Keratinocyte (primary cell): ENCODE measurements at regions not wholly inside any gene's neighbourhood (a gene's known extent, or its start where the extent isn't known, plus 50 kb on each side); places are given as distances from the start of the nearest gene placed in this dataset.

Experiments
- DNase-seq: peaks from one replicate; pipeline ENCODE4 v3.0.0-alpha.2; 2011; ENCODE audit warnings: low read depth, missing footprints, low spot score
- FAIRE-seq: peaks from 2 replicates; lab custom pipeline; 2011; peaks lifted over from hg19 to GRCh38; lab: Jason Lieb, UNC
- H2AFZ ChIP-seq: 2 replicates; pipeline ENCODE4 v1.6.0; 2012; ENCODE audit warnings: low read length, control low read depth, inconsistent platforms; ENCODE audit not compliant: control insufficient read depth
- H3K27ac ChIP-seq: 2 replicates; pipeline ENCODE4 v1.5.1; 2011; ENCODE audit warnings: low read length; ENCODE audit not compliant: control insufficient read depth, insufficient read depth
- H3K27me3 ChIP-seq: 3 replicates; pipeline ENCODE4 v1.6.0; 2011; ENCODE audit warnings: low read length; ENCODE audit not compliant: control insufficient read depth, insufficient read depth; ENCODE audit errors: extremely low read depth
- H3K36me3 ChIP-seq, 2 experiments: 2 replicates in 1 of 2; 3 replicates in 1 of 2; pipeline ENCODE4 v1.5.1; 2011; ENCODE audit warnings: low read length in 2 of 2, mild to moderate bottlenecking in 1 of 2; ENCODE audit not compliant: control insufficient read depth in 2 of 2, insufficient read depth in 2 of 2; ENCODE audit errors: extremely low read depth in 1 of 2
- H3K4me1 ChIP-seq: 3 replicates; pipeline ENCODE4 v1.5.1; 2011; ENCODE audit warnings: low read length; ENCODE audit not compliant: control insufficient read depth, insufficient read depth; ENCODE audit errors: extremely low read depth
- H3K4me2 ChIP-seq: 3 replicates; pipeline ENCODE4 v1.6.0; 2011; ENCODE audit warnings: low read depth, low read length; ENCODE audit not compliant: control insufficient read depth, insufficient read depth; ENCODE audit errors: extremely low read depth
- H3K4me3 ChIP-seq, 3 experiments: fragments of 200-600 bp in 1 of 3; sonication (generic) in 1 of 3; 2 replicates in 2 of 3; 3 replicates in 1 of 3; pipeline ENCODE4 v1.5.1; 2011 to 2016; ENCODE audit warnings: low read length in 3 of 3, mild to moderate bottlenecking in 3 of 3, control low read depth in 2 of 3, inconsistent platforms in 1 of 3, low read depth in 1 of 3, mixed read lengths in 1 of 3, mixed run types in 1 of 3, moderate library complexity in 1 of 3; ENCODE audit not compliant: control insufficient read depth in 2 of 3, insufficient read depth in 2 of 3; ENCODE audit errors: extremely low read depth in 1 of 3
- H3K79me2 ChIP-seq: 2 replicates; pipeline ENCODE4 v1.6.0; 2012; ENCODE audit warnings: low read length; ENCODE audit not compliant: control insufficient read depth, insufficient read depth
- H3K9ac ChIP-seq: 3 replicates; pipeline ENCODE4 v1.6.0; 2011; ENCODE audit warnings: low read length; ENCODE audit not compliant: control insufficient read depth, insufficient read depth; ENCODE audit errors: extremely low read depth
- H3K9me1 ChIP-seq: 3 replicates; pipeline ENCODE4 v1.6.0; 2011; ENCODE audit warnings: low read length; ENCODE audit not compliant: control insufficient read depth, insufficient read depth; ENCODE audit errors: extremely low read depth
- H3K9me3 ChIP-seq: 2 replicates; pipeline ENCODE4 v1.5.1; 2012; ENCODE audit warnings: low read depth, low read length; ENCODE audit not compliant: control insufficient read depth
- H4K20me1 ChIP-seq: 3 replicates; pipeline ENCODE4 v1.6.0; 2011; ENCODE audit warnings: low read length; ENCODE audit not compliant: control insufficient read depth, insufficient read depth; ENCODE audit errors: extremely low read depth
- EZH2 ChIP-seq: IDR thresholded peaks from one replicate; pipeline ENCODE4 v1.6.1; 2012; ENCODE audit warnings: inconsistent platforms, mild to moderate bottlenecking, low read length, moderate library complexity
- dilution Hi-C: fragments of 300-500 bp; cut with MboI; formaldehyde crosslinking; loops from one replicate; pipeline ENCODE4 v1.7.0; 2020; ENCODE audit warnings: low sequenced_read_pairs; ENCODE audit not compliant: extremely low pct_ligation_motif_present
- TF ChIP-seq, protein P1 (sequence below), 3 experiments: IDR thresholded peaks in 1 of 3; conservative IDR thresholded peaks in 1 of 3; optimal IDR thresholded peaks in 1 of 3; 2 replicates in 2 of 3; 3 replicates in 1 of 3; pipeline versions ENCODE3 to v1.5.1; 2011; ENCODE audit warnings: low read length in 3 of 3, mild to moderate bottlenecking in 3 of 3, moderate library complexity in 2 of 3, control low read depth in 1 of 3, inconsistent platforms in 1 of 3; ENCODE audit not compliant: insufficient read depth in 2 of 3; ENCODE audit errors: extremely low read depth in 1 of 3

- H4K20me1 ChIP-seq: no peaks in the 10 kb centered on the region
- peaks cover 5% of the 10 kb centered on the region for H3K4me1 ChIP-seq
- no peak overlapping the region for H3K27ac ChIP-seq
- DNase-seq (no peak), FAIRE-seq (no peak)
- no peak overlapping the region for H2AFZ ChIP-seq
- TF ChIP-seq EZH2: no peak
- TF ChIP-seq, protein P1, sequence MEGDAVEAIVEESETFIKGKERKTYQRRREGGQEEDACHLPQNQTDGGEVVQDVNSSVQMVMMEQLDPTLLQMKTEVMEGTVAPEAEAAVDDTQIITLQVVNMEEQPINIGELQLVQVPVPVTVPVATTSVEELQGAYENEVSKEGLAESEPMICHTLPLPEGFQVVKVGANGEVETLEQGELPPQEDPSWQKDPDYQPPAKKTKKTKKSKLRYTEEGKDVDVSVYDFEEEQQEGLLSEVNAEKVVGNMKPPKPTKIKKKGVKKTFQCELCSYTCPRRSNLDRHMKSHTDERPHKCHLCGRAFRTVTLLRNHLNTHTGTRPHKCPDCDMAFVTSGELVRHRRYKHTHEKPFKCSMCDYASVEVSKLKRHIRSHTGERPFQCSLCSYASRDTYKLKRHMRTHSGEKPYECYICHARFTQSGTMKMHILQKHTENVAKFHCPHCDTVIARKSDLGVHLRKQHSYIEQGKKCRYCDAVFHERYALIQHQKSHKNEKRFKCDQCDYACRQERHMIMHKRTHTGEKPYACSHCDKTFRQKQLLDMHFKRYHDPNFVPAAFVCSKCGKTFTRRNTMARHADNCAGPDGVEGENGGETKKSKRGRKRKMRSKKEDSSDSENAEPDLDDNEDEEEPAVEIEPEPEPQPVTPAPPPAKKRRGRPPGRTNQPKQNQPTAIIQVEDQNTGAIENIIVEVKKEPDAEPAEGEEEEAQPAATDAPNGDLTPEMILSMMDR (optimal IDR thresholded peaks at IDR 0.05 in 1 of 3, IDR thresholded peaks at IDR 0.05 in 1 of 3, conservative IDR thresholded peaks at IDR 0.05 in 1 of 3; ENCODE audit: extremely low read depth in 1 of 3, insufficient read depth in 2 of 3, low read length in 3 of 3): no peak
- dilution Hi-C loops: no loop called here
- H3K9ac ChIP-seq: no peak overlapping the region
- H3K9me3 ChIP-seq: no peaks in the 10 kb centered on the region
- H3K27me3 ChIP-seq: peaks cover 4% of the 10 kb centered on the region
- no peak overlapping the region for H3K4me3 ChIP-seq
- no peaks in the 10 kb centered on the region for H3K9me1 ChIP-seq
- no peak overlapping the region for H3K4me2 ChIP-seq
- H3K36me3 ChIP-seq: no peaks in the 10 kb centered on the region
- no peaks in the 10 kb centered on the region for H3K79me2 ChIP-seq
These were observed 367.0 kb downstream of the FOXL1 start for GRCh38 chr16:86945166-86945900.

GRCh38 chr16:86946396-86946795 is 368.0 kb downstream of the FOXL1 start:
- Histone ChIP-seq H3K27me3 (peaks cover 4% of the 10 kb centered on the region), H3K9me1 (no peaks in the 10 kb centered on the region), H2AFZ (no peak overlapping the region), H3K4me2 (no peak overlapping the region), H3K9ac (no peak overlapping the region), H3K79me2 (no peaks in the 10 kb centered on the region), H3K9me3 (peaks cover 5% of the 10 kb centered on the region), H3K27ac (no peak overlapping the region), H4K20me1 (no peaks in the 10 kb centered on the region), H3K4me1 (peaks cover 5% of the 10 kb centered on the region), H3K36me3 (no peaks in the 10 kb centered on the region), H3K4me3 (no peak overlapping the region)
- no peak for TF ChIP-seq EZH2
- TF ChIP-seq, protein P1 (optimal IDR thresholded peaks at IDR 0.05 in 1 of 3, IDR thresholded peaks at IDR 0.05 in 1 of 3, conservative IDR thresholded peaks at IDR 0.05 in 1 of 3; ENCODE audit: extremely low read depth in 1 of 3, insufficient read depth in 2 of 3, low read length in 3 of 3): no peak
- DNase-seq (no peak), FAIRE-seq (no peak)
- dilution Hi-C loops: no loop called here
